Esophagus muscularis mucosa (tissue), 4 donors: ENCODE measurements at regions not wholly inside any gene's neighbourhood (a gene's known extent, or its start where the extent isn't known, plus 50 kb on each side); places are given as distances from the start of the nearest gene placed in this dataset.

ENCODE experiments used
- CTCF ChIP-seq, 3 experiments: fragments of 200-600 bp in 2 of 3; fragments of 450-650 bp in 1 of 3; sonication (generic) in 2 of 3; IDR thresholded peaks; one replicate each; pipeline ENCODE4 v1.5.1; 2017 to 2019; ENCODE audit warnings: antibody characterized with exemption in 3 of 3, mild to moderate bottlenecking in 2 of 3, moderate library complexity in 1 of 3
- EP300 ChIP-seq: sonication (generic); formaldehyde crosslinking; IDR thresholded peaks from one replicate; pipeline ENCODE4 v1.6.1; 2017; ENCODE audit warnings: antibody characterized with exemption
- POLR2A ChIP-seq: fragments of 450-650 bp; IDR thresholded peaks from one replicate; pipeline ENCODE4 v1.6.1; 2017; ENCODE audit warnings: antibody characterized with exemption, moderate library complexity, mild to moderate bottlenecking, low read depth
- POLR2AphosphoS5 ChIP-seq, 2 donors: sonication (generic); formaldehyde crosslinking; IDR thresholded peaks; one replicate each; pipeline ENCODE4 v1.6.1; 2017; ENCODE audit warnings: antibody characterized with exemption in 2 of 2

GRCh38 chr20:23278172-23278571 is 72.4 kb upstream of the NXT1 start:
- TF ChIP-seq CTCF (IDR thresholded peaks at IDR 0.05) = no peak
- no peak for TF ChIP-seq POLR2AphosphoS5 (IDR thresholded peaks at IDR 0.05)
- TF ChIP-seq EP300 = no peak
- TF ChIP-seq POLR2A = no peak
